Activated T-helper 9 cell treated with anti-CD3 and anti-CD28 coated beads, Interleukin-2, amount 50 U/mL, for 16 hours (primary cell): ENCODE measurements at regions not wholly inside any gene's neighbourhood (a gene's known extent, or its start where the extent isn't known, plus 50 kb on each side); places are given as distances from the start of the nearest gene placed in this dataset.
"Not testable (repeated sequence)": the region's sequence is repeated elsewhere in the genome, so short reads cannot be mapped to it uniquely, and the experiment has no call there.

Source experiments
- DNase-seq: peaks from one replicate; pipeline ENCODE4 v3.0.0-alpha.2; 2020; ENCODE audit warnings: low read depth

- DNase-seq: no peak
Observed at GRCh38 chr10:33703501-33704213, 369.2 kb upstream of the NRP1 start.

- DNase-seq: no peak
Observed at GRCh38 chr10:33698033-33698432, 363.6 kb upstream of the NRP1 start.

- DNase-seq: no peak
Observed at GRCh38 chr10:33697016-33697415, 362.5 kb upstream of the NRP1 start.

DNA sequence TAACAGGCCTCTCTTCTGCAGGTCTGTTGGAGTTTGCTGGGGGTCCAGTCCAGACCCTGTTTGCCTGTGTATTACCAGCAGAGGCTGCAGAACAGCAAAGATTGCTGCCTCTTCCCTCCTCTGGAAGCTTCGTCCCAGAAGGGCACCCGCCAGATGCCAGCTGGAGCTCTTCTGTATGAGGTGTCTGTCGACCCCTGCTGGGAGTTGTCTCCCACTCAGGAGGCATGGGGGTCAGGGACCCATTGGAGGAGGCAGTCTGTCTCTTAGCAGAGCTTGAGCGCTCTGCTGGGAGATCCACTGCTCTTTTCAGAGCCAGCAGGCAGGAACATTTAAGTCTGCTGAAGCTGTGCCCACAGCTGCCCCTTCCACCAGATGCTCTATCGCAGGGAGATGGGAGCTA, 361.1 kb upstream of the NRP1 start:
- no peak for DNase-seq

DNA sequence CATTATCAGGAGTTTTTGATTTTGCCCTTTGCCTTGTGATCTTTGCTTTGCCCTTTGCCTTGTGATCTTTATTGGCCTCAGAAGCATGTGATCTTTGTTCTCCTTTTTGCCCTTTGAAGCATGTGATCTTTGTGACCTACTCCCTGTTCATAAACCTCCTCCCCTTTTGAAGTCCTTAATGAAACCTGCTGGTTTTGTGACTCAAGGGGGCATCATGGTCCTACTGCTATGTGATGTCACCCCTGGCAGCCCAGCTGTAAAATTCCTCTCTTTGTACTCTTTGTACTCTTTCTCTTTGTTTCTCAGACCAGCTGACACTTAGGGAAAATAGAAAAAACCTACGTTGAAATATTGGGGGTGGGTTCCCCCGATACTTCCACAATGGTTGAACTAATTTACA, 356.1 kb upstream of the NRP1 start:
- not testable (repeated sequence) for DNase-seq

DNA sequence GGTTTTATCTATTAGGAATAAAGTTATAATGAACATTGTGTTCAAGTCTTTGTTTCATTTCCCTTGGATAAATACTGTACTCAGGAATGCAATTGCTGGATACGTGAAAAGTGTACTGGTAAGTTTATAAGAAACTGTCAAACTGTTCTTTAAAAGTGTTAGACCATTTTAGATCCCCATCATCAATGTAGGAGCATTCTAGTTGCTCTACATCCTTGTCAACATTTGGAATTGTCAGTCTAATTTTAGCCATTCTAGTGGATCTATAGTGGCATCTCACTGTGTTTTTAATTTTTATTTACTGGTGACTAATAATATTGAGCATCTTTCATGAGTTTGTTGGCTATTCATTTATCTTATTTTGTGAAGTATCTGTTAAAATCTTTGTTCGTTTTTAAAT, 354.0 kb upstream of the NRP1 start:
- no peak for DNase-seq

GRCh38 chr10:33684211-33684611, 349.7 kb upstream of the NRP1 start:
- no peak for DNase-seq

GRCh38 chr10:33681595-33681994, 347.1 kb upstream of the NRP1 start:
- no peak for DNase-seq

DNA sequence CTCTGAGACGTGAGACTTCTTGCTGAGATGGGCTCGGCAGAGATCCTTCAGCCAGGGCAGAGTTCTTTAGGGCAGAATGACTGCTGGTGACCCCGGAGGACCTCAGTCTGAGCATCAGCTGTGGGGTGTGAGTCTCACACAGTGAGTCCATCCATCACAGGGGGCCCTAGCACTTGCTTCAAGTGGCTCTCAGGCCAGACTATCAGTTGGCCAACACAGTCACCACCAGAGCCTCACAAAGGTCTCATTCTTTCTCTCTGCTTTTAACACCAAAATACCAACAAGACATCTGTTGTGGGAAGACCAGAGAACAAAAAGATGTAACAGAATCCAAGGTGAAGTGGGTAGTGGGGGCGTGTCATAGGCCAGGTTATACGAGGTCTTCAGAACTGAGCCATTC, 345.6 kb upstream of the NRP1 start:
- no peak for DNase-seq

- no peak for DNase-seq
Observed at GRCh38 chr10:33676606-33677339, 342.3 kb upstream of the NRP1 start.

DNA sequence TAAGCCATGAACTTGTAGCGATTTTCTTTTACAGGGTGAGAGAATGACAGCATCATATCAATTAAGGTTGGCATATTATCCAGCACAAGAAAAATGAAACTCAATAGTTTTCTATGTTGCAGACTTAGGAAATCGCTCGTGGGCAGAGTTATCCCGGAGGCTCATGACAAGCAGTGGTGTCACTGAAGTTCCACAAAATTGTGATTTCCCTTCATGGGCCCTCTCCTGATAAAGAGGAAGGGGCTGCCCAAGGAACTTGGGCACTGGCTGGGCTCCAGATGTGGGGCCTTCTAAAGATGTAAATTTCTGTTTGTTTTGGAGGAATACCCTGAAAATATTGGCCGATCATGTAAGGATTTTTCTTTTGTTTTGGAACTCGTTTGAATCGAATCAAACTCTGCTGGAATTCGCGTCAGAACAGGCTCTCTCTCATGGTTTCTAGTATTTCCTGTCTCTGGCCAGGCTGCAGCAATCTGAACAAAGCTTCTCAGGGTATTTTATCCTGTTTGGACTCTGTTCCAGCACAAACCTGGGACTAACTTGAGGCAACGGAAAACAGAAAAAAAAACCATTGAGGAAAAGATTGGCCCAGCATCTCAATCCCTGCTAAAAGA, 340.6 kb upstream of the NRP1 start:
- no peak for DNase-seq

DNA sequence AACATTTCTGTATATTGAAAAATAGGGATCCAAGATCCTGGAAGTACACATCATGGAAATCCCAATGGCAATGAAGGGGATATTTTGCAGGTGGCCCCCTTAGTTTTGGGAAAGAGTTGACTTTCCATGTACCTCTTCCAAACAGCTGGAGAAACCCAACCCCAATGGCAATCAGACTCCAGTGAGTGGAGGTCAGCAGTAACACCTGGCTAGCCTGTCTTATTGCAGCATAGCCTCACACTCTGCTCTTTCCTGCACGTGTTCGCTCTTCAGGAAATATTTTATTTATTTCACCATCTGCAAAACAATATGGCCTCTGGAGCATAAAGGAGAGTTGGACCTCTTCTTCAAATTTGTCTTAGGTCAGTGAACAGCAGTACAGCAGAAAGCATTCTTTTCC, 340.0 kb upstream of the NRP1 start:
- DNase-seq: no peak

DNA sequence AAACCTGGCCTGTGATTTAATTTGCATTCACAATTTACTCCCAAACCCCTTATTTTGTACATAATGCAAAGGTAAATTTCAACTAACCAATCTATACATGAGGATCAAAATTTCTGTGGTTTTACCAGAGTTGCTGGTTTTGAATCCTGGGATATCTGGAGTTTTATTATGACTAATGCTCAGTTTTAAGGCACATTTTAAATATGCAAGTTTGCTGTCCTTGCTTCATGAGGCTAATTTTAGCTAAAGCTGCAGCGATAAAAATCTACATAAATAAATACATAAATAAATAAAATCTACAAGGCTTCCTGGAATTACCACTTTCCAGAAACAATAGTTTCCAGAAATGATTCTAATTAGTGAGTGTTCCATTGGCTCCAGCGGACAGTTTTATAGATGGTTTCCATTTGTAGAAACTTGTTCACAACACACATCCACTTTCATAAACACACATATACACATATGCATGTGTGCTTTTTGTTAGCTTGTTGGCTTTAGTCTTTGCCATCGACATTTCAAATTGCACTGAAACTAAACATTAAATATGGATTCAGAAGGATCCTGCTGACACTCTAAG, 339.5 kb upstream of the NRP1 start:
- no peak for DNase-seq

- DNase-seq: no peak
Observed at GRCh38 chr10:33669904-33670303, 335.4 kb upstream of the NRP1 start.

DNA sequence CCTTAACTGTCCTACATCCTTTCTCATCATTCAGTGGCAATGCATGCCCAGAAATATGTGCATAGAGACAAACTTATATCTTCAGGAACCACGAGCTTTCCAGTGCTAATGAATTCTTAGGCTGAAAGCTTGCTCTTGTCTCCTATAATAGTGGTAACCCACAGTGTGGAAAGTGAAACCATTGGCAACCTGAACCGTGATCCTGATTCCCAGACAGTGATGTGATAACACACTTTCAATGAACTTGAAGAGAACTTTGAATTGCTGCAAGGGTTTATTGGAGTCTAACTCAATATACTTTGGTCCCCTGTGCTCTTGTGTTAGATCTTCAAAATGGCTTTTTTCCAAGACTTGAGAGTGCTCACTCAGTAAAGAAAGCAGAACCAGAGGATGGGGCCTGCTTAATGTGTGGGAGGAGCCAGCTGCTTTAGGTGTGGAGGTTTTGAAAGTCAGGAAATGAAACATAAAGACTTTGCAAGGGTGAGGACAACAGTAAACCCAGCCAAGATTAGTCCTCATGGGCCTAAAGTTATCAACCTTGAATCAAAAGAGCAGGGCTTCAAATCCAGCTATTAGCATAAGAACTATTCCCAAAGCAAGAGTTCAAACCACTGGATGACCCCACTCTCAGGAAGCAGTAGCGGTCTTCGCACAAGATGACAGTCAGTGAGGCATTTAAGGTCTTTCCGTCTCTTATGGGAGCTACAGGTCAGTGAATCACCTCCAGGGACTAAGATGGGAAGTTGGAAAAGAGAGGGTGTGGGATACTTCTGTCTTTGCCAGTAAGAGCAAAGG, 332.4 kb upstream of the NRP1 start:
- DNase-seq: no peak

- no peak for DNase-seq
Observed at GRCh38 chr10:33665501-33665900, 331.0 kb upstream of the NRP1 start.

DNA sequence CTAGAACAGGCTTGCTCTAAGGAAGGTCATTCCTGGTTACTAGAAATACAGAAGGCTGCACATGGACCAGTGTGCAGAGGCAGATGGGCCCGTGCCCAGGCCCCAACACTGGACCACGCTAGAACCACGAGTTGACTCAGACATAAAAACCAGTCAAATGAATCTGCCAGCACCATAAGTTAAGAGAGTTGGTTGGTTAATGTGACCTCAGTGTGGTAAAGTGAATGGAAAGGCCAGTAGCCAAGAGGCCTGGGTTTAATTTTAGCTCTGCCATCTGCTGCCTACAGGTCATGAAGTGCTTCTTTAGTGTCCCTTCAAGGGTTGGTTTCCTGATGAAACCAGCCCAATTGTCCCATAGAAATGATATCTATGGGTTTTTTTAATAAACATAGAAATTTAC, 329.6 kb upstream of the NRP1 start:
- no peak for DNase-seq

DNA sequence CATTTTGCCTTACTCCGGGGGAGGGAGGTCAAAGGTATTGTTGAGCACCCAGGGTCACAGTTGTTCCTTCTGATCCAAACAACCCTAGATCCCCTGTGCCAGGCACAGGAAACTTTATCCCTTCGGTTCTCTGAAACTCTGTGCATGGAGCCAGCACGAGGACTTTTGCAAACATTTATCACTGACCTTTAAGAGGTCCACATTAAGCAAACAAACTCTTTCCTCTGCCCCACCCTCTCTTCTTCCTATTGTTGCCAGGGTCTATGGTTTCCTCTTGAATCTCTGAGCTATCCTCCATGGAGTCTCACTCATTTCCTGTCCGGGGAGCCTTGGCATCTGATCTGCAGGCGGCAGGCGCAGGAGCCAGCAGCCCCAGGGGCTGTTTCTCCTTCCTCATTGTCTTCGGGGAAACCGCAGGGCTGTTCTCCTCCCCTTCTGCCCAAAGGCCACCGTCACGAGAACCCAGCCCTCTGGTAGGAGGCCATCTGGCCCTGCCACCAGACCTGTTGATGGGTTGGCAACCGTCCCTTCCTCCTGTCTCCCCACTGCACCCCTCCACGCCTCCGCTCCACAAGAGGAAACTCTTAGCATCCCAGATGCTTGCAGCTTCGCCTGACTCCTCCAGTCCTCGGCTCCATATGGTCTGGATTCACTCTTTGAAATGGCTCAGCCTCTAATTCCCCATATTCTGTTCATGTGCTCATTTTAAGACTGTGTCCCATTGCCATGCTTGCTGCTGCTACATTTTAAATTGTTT, 327.3 kb upstream of the NRP1 start:
- no peak for DNase-seq

DNA sequence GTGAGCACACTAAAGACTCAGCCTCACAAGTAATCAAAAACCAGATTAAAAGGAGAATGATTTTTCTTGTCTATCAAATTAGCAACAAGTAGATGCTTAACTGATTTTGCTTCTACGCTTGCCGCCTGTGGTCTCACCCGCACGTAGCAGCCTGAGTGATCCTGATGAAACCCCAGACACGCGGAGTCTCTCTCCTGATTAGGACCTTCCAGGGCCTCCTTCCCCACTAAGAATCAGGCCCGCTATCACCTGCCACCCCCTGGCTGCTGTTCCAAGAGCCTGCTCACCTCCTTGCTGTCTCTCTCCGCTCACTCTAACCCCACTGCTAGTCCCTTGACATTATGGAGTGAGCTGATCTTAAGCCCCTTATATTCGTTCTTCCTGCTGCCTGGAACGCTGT, 325.9 kb upstream of the NRP1 start:
- no peak for DNase-seq

DNA sequence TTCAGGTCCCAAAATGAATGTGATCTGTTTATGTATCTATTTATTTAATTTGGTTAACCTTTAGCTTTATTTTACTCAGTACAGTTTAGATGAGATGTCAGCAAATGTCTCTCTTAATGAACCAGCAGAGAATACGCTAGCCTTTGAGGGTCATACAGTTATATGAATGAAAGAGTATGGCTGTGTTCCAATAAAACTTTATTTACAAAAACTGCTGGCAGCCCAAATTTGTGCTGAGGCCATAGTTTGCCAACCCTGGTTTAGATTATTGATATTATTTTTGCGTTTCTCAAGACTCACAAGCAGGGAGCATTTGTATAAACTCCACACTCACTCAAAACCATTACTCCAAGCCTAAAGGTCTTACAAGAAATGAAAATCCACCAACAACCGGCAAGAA, 323.4 kb upstream of the NRP1 start:
- no peak for DNase-seq

GRCh38 chr10:33657154-33657908, 322.9 kb upstream of the NRP1 start:
- DNase-seq: no peak
